ENCODE measurements at regions not wholly inside any gene's neighbourhood (a gene's known extent, or its start where the extent isn't known, plus 50 kb on each side); places are given as distances from the start of the nearest gene placed in this dataset.

- DNase-seq (ENCODE audit: low read depth, low spot score) (no peak), ATAC-seq (no peak), FAIRE-seq (no peak)
- H2AFZ ChIP-seq (ENCODE audit: control insufficient read depth, low read depth, low read length) = no peak overlapping the region
- H3K4me2 ChIP-seq (ENCODE audit: control insufficient read depth, insufficient read depth) = no peak overlapping the region
- H3K79me2 ChIP-seq (ENCODE audit: control insufficient read depth, insufficient read depth, low read length) = no peaks in the 10 kb centered on the region
- ChIA-PET CTCF (interaction anchor here (0.6 to 1.6 kb wide), 2 partner anchors 12 to 293 kb away, joined by 3 to 5 read pairs; no protein-coding TSS in a partner anchor), SMC1A (ENCODE audit: uncharacterized antibody, unreplicated experiment) (interaction anchor here (0.5 kb wide), 1 partner anchor 138 kb away, joined by 3 read pairs; no protein-coding TSS in a partner anchor), RAD21 (ENCODE audit: unreplicated experiment) (interaction anchor here (0.6 kb wide), 1 partner anchor 528 kb away, joined by 3 read pairs; no protein-coding TSS in a partner anchor), POLR2A (no interaction called here)
- no peaks in the 10 kb centered on the region for H3K27me3 ChIP-seq (replicated peaks in 1 of 2; ENCODE audit: control insufficient read depth in 2 of 2, insufficient read depth in 2 of 2, low read length in 1 of 2)
- no peaks in the 10 kb centered on the region for H3K9me3 ChIP-seq (replicated peaks; ENCODE audit: control insufficient read depth, insufficient read depth, low read length)
- H3K27ac ChIP-seq (ENCODE audit: control insufficient read depth, insufficient read depth) = no peak overlapping the region
- H3K4me1 ChIP-seq (ENCODE audit: control insufficient read depth, insufficient read depth, low read length) = no peaks in the 10 kb centered on the region; the same call in 1 of the 2 replicates
- in situ Hi-C loops (cut with MboI) = no loop called here
- no peaks in the 10 kb centered on the region for H4K20me1 ChIP-seq (ENCODE audit: control insufficient read depth, insufficient read depth)
- 30% methylated on average over 3 of the region's 3 CpGs for WGBS (ENCODE audit: insufficient coverage, insufficient replicate concordance, low lambda C conversion rate, missing lambda C conversion rate)
- H3K36me3 ChIP-seq (ENCODE audit: control insufficient read depth in 2 of 2, insufficient read depth in 2 of 2, low read length in 1 of 2) = no peaks in the 10 kb centered on the region
- H3K4me3 ChIP-seq = no peak overlapping the region
- intact Hi-C loops (cut with micrococcal nuclease; ENCODE audit: unreplicated experiment) = no loop called here
- TF ChIP-seq SMAD5 (IDR thresholded peaks at IDR 0.05; ENCODE audit: low read depth) = no peak
- TF ChIP-seq FOXK2 (IDR thresholded peaks at IDR 0.05) = no peak
- BruUV-seq (replicated peaks) = no TSS peak
- no peak overlapping the region for H3K9ac ChIP-seq (ENCODE audit: control insufficient read depth, insufficient read depth, low read length)
These were observed 139.4 kb upstream of the HAAO start for GRCh38 chr2:42931818-42932195.

GRCh38 chr2:42931146-42931817 is 138.9 kb upstream of the HAAO start:
- FAIRE-seq (no peak), DNase-seq (ENCODE audit: low read depth, low spot score) (no peak), ATAC-seq (peak; percentile 17; the same call in 1 of the 3 replicates)
- RAD21 ChIA-PET (ENCODE audit: unreplicated experiment) = interaction anchor here (0.6 to 0.7 kb wide), 2 partner anchors 14 to 529 kb away, joined by 3 to 4 read pairs; no protein-coding TSS in a partner anchor
- H3K4me3 ChIP-seq = no peak overlapping the region
- CTCF ChIA-PET = interaction anchor here (3.6 kb wide), 1 partner anchor 72 kb away, joined by 18 read pairs; no protein-coding TSS in a partner anchor
- no TSS peak for BruUV-seq (replicated peaks)
- SMC1A ChIA-PET (ENCODE audit: uncharacterized antibody, unreplicated experiment) = interaction anchor here (0.5 to 1.5 kb wide), 3 partner anchors 14 to 373 kb away, joined by 3 read pairs; no protein-coding TSS in a partner anchor
- no peak for TF ChIP-seq SREBF2 (IDR thresholded peaks at IDR 0.05; ENCODE audit: low read length)
- TF ChIP-seq CTCF (IDR thresholded peaks at IDR 0.05 in 2 of 3, conservative IDR thresholded peaks at IDR 0.05 in 1 of 3; ENCODE audit: control insufficient read depth in 2 of 3, extremely low read depth in 1 of 3, insufficient read depth in 1 of 3, low read depth in 3 of 3, low read length in 3 of 3) = peak; percentile 14 to 30 (median 27); a peak in 2 of 6 replicates
- H3K27ac ChIP-seq (ENCODE audit: control insufficient read depth, insufficient read depth) = no peak overlapping the region
- no peaks in the 10 kb centered on the region for H3K79me2 ChIP-seq (ENCODE audit: control insufficient read depth, insufficient read depth, low read length)
- no peak overlapping the region for H3K4me2 ChIP-seq (ENCODE audit: control insufficient read depth, insufficient read depth)
- H3K9ac ChIP-seq (ENCODE audit: control insufficient read depth, insufficient read depth, low read length) = no peak overlapping the region
- in situ Hi-C loops (cut with MboI) = no loop called here
- WGBS (ENCODE audit: insufficient coverage, insufficient replicate concordance, low lambda C conversion rate, missing lambda C conversion rate) = 39% methylated on average over 8 of the region's 8 CpGs
- H2AFZ ChIP-seq (ENCODE audit: control insufficient read depth, low read depth, low read length) = no peak overlapping the region
- no peaks in the 10 kb centered on the region for H3K36me3 ChIP-seq (ENCODE audit: control insufficient read depth in 2 of 2, insufficient read depth in 2 of 2, low read length in 1 of 2)
- intact Hi-C loops (cut with micrococcal nuclease; ENCODE audit: unreplicated experiment) = no loop called here
- no peaks in the 10 kb centered on the region for H3K27me3 ChIP-seq (replicated peaks in 1 of 2; ENCODE audit: control insufficient read depth in 2 of 2, insufficient read depth in 2 of 2, low read length in 1 of 2)
- H3K4me1 ChIP-seq (ENCODE audit: control insufficient read depth, insufficient read depth, low read length) = no peaks in the 10 kb centered on the region; the same call in 1 of the 2 replicates
- POLR2A ChIA-PET = no interaction called here
- no peaks in the 10 kb centered on the region for H4K20me1 ChIP-seq (ENCODE audit: control insufficient read depth, insufficient read depth)
- no peaks in the 10 kb centered on the region for H3K9me3 ChIP-seq (replicated peaks; ENCODE audit: control insufficient read depth, insufficient read depth, low read length)
